GM19455 (cell line): ENCODE measurements at regions not wholly inside any gene's neighbourhood (a gene's known extent, or its start where the extent isn't known, plus 50 kb on each side); places are given as distances from the start of the nearest gene placed in this dataset.
A peak's percentile ranks its signal among the peaks of the same experiment; 100 is the strongest.
"Not testable (repeated sequence)": the region's sequence is repeated elsewhere in the genome, so short reads cannot be mapped to it uniquely, and the experiment has no call there.

Experiments
- ATAC-seq: cut with Tn5 transposase; IDR thresholded peaks from one replicate; pipeline ENCODE4 v1.9.1; 2021; ENCODE audit not compliant: unreplicated experiment

- no peak for ATAC-seq
These were observed 401.0 kb downstream of the SUCLG1 start for GRCh38 chr2:84057917-84058560.

GRCh38 chr2:84055816-84056215 is 403.3 kb downstream of the SUCLG1 start:
- ATAC-seq, result no peak

DNA sequence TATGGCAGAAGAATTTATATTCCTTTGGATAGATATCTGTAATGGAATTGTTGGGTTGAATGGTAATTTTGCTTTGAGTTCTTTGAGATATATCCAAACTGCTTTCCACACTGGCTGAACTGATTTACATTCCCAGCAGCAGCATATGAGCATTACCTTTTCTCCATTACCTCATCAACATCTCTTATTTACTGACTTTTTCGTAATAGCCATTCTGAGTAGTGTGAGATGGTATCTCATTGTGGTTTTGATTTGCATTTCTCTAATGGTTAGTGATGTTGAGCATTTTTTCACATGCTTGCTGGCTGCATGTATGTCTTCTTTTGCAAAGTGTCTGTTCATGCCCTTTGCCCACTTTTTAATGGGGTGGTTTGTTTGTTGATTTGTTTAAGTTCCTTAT is 404.5 kb downstream of the SUCLG1 start:
- not testable (repeated sequence) for ATAC-seq

DNA sequence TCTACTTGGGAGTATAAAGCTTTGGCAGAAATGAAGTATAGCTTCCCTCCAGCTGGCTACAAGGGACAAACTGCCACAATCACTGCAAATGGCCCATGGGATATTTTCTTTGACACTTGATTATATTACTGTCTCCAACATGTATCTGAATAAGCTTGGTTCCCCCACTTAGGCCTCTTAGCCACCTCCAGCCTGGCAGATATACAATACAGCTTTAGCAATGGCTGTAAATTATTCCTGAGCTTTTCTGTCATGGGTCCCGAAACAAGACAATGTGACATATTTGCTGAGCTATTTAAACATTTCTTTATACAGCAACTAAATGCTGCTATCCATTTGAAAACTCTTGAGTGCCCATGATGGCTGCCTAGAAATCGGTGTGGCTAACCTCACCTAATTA is 406.2 kb downstream of the SUCLG1 start:
- ATAC-seq, result no peak

DNA sequence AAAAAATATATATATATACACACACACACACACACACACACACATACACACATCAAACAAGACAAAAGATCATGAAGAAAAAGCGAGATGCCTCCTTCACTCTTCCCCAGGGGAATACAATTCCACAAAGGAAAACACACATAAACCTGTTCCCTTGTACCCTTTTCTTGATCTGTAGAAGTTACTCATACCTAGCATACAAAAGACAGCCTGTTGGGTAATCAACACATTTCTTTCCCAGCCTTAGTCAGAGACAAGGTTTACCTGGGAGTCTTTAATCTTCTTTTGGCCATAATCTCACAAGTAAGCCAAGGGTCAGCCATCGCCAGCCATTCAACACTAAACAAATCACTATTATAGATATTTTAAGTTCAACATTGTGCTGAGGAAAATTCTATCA is 407.0 kb downstream of the SUCLG1 start:
- no peak for ATAC-seq

DNA sequence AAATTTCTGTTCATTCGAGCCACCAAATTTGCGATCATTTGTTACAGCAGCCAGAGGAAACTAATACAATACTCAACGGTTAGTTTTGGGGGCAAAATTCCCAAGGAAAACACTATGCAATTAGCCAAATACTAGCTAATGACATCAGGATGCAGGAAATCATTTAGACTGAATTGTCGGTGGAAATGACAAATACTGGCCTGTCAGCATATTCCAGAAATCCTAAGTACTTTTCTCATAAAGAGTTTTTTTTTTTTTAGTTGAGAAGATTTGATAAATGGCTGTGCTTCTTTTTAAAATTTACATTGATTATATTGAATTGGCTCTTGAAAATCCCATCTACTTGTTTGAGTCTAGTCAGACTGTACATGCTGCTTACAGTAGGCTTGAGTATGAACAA is 410.1 kb downstream of the SUCLG1 start:
- no peak for ATAC-seq

DNA sequence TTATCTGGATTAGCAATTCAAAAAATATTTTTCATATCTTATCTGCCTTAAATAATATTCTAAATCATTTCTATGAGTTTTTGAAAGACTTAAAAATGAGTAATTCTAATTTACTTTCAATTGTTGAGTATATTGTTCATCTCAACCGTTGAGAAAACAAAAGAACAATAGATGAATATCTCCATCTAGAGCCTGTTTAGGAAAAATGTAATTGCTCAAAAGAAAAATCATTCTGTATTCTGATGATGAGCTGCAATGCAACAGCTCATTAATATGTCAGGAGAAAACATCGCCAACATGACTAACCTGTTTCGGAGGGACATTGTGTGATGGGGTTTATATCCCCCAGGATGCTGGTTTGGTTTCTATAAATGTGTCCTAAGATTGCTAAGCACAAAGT is 417.6 kb downstream of the SUCLG1 start:
- ATAC-seq, result no peak

DNA sequence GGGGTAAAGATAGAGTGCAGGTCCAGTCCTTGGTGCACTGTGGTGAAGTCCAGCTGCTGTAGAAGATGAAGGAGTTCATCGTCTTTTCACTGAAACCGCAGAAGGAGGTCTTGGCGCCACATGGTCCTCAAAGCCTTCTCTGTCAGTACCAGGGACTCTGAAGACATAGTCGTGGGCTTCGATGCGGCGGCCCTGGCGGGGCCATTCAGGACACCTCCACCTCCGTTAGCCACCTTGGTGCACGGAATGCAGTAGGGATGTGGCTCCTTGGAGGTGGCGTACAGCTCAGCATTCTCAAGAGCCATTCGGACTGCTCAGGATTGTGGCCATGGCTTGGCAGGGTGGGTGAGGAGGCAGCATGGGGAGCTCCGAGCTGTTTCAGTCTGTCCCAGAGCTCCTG is 418.8 kb downstream of the SUCLG1 start:
- no peak for ATAC-seq

DNA sequence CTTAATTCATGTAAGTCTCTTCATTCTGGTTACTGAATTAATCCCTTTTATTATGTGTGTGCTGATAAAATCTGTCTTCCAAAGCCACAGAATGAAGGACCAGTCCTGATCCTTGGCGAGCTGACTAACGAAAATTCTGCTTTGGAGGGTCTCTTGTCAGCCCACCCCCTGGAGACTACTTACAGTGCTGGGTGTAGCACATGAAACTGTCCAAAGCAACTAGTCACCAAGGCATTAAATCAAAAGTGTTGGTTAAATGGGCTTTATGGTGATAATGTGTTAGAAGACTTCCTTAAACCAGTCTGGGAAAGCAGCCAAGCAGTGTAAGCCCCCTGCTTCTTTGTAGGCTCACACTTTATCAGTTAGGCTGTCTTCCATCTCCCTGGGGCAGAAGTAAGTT is 420.2 kb downstream of the SUCLG1 start:
- no peak for ATAC-seq

DNA sequence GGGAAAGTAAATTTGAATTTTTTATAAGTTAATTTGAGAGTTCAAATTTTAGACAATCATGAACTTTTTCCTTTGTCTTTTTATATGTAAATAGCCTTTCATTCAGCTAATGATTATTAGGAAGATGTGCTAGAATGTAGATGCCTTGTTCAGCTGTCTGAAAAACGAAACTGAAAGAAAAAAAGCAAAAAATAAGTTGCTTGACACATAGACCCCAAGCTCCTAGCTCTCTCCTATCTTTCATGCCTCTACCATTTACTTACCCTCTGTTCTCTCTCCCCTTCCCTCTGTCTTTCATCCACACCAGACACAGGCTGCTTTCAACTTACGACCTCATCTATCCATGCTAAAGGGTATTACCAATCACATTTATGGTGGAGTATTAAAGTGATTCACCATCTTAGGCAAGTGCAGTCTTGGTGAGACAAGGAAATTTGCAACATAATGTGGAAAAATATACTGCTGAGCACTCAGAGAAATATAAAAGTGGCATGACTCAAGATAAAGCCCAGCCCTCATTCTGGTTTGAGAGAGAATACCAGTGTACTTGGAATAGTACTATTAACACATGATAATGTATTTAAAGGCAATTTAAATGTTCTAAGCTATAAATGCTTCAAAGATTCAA is 425.6 kb downstream of the SUCLG1 start:
- no peak for ATAC-seq

DNA sequence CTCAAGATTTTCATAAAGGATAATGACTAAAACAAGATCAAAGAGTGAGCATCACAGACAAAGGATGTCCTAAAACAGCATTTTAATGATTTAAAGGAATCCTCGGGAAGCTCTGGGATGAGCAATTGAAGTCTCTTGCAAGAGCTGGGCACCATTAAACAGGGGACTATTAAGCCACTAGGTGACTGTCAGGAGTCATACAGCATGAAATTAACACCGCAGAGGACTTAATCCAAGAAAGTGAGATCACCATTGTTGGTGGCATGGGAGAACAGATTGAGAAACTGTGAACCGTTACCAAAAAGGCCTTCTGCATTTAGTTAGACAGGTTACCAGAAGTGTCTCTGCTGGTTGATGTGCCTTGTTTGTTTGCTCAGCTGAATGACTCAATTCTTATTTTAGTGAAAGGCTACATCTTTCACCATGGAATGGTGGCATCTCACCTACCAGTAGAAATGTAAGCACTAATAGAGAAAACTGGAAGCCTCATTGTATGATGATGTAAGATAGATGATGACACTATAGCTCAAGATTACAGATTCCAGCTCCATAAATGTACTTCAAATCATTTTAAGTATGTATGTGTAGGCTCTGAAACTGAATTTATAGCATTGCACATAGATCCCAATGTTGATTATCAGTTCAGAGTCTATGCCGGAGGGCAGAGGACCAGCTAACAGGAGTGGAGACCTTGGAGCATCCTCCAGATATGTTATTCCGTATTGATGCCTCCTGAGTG is 427.6 kb downstream of the SUCLG1 start:
- no peak for ATAC-seq

DNA sequence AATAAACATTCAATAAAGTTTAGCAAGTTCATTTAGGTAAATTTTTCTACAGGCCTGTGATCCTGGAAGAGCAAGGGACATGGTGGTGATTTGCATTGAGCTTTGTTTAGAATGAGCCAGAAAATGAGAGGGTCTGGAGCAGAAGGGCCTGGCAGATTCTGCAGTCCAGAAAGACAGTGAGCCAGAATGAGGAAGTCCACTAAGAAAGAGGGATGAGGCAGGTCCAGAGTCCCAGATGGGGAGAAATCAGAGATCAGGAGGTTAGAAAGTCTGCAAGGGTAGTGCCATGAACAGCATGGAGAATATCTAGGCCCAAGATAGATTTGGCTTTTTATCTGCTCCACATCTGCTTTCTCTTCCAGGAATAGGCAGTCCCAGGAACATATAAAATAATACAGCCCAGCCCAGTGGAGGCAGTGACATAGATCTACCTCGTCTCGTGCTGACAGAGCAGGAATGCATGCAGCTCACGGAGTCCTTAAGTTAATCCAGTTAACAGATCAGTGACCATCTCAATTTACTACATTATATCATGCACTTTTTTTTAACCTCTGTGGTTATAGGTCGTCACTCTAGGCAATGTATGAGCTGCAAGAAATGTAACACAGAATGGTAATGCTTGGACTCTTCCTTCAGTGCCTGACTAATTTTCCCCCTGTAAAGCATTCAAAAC is 429.0 kb downstream of the SUCLG1 start:
- no peak for ATAC-seq

DNA sequence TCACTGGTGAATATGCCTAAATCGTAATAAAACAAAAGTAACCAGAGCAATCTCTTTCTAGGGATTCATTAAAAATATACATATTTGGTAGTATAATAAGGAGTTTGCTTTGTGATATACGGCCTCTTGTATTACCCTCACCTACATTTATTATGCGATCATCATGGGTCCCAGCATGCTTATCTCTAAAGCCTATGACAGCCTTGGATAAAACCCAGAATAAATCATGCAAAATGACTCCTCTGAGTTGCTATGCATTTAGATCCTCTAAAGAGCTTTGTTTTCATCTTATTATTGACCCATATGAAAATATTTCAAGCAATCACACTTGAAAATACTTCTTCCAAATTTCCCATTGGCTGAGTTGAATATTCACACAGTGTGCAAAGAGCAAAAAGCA is 432.3 kb downstream of the SUCLG1 start:
- ATAC-seq, result no peak

GRCh38 chr2:84022810-84023431 is 436.2 kb downstream of the SUCLG1 start:
- peak; percentile 80 for ATAC-seq

- ATAC-seq, result no peak
These were observed 442.1 kb downstream of the SUCLG1 start for GRCh38 chr2:84017010-84017409.

GRCh38 chr2:84016183-84016582 is 442.9 kb downstream of the SUCLG1 start:
- ATAC-seq, result no peak

GRCh38 chr2:83997889-83998288 is 461.2 kb downstream of the SUCLG1 start:
- no peak for ATAC-seq

DNA sequence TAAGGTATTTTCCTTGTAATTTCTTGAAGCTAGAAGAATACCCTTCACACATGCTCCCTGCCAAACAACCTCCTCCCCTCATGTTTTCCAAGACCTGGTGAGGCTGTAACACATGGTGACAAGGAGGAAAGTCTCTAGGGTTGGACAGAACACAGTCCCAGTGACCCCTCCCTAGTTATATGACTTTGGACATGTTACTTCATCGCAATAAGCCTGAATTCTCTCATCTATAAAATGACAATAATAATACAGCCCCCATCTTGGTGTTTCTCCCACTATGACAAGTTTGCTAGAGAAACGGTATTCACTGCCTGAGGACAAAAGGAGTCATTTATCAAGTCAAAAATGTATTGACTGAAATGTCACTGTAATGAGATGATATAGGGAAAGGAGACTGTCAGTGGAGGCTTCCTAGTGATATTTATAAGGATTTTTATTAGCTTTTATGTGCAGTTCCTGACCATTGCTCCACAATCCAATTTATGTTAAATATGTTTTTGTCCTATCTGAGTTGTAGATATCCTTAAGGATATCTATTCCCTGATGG is 464.4 kb downstream of the SUCLG1 start:
- no peak for ATAC-seq

GRCh38 chr2:83993873-83994632 is 465.0 kb downstream of the SUCLG1 start:
- no peak for ATAC-seq

- ATAC-seq, result no peak
These were observed 467.1 kb downstream of the SUCLG1 start for GRCh38 chr2:83991992-83992391.
